HG03378 (cell line): ENCODE measurements at regions not wholly inside any gene's neighbourhood (a gene's known extent, or its start where the extent isn't known, plus 50 kb on each side); places are given as distances from the start of the nearest gene placed in this dataset.
"Not testable (repeated sequence)": the region's sequence is repeated elsewhere in the genome, so short reads cannot be mapped to it uniquely, and the experiment has no call there.

ENCODE experiments used
- ATAC-seq: cut with Tn5 transposase; IDR thresholded peaks from one replicate; pipeline ENCODE4 v1.9.1; 2021; ENCODE audit warnings: mild to moderate bottlenecking, moderate library complexity; ENCODE audit not compliant: unreplicated experiment

DNA sequence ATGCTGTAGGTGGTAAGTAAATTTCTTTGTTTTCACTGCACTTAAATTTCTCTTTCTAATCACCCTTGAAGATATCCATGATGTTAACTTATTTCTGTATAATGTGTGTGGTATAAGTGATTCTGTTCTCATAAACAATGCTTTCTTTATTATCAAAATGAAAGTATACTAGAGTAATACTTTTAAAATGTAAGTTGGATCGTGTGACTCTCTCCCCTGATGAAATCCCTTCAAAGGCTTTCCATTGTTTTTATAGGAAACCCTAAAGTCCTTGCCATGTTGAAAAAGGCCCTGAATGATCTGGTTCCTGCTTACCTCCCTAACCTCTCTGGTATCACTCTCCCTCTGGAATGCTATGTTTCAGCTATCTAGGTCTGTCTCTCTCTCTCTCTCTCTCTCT lies 191.1 kb upstream of the LHX8 start:
- no peak for ATAC-seq

- no peak for ATAC-seq
These were observed 187.8 kb upstream of the LHX8 start for GRCh38 chr1:74946388-74946787.

DNA sequence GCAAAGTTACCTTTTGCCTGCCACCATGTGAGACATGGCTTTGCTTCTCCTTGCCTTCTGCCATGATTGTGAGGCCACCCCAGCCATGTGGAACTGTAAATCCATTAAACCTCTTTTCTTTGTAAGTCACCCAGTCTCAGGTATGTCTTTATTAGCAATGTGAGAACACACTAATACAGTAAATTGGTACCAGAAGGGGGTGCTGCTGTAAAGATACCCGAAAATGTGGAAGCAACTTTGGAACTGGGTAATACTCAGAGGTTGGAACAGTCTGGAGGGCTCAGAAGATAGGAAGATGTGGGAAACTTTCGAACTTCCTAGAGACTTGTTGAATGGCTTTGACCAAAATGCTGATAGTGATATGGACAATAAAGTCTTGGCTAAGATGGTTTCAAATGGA lies 184.8 kb upstream of the LHX8 start:
- not testable (repeated sequence) for ATAC-seq

- ATAC-seq = not testable (repeated sequence)
These were observed 182.2 kb upstream of the LHX8 start for GRCh38 chr1:74951981-74952380.

- ATAC-seq = no peak
These were observed 181.4 kb upstream of the LHX8 start for GRCh38 chr1:74952786-74953185.

DNA sequence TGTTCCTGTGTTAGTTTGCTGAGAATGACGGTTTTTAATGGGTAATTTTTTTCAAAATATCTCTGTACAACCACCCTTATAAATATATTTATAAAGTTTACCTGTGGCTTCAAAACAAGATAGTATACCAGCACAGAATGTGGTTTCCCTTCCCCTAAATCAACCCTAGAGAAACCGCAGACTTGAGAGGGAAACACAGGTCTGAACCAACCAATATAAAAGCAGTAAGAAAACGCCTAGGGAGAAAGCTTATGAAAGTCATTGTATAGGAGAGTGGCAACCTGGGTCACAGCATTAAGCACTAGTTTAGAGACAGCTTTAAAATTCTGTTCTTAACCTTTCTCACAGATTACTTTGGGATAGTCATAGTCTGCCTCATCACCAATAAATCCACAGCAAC lies 180.6 kb upstream of the LHX8 start:
- no peak for ATAC-seq

- no peak for ATAC-seq
These were observed 171.1 kb upstream of the LHX8 start for GRCh38 chr1:74963120-74963519.

DNA sequence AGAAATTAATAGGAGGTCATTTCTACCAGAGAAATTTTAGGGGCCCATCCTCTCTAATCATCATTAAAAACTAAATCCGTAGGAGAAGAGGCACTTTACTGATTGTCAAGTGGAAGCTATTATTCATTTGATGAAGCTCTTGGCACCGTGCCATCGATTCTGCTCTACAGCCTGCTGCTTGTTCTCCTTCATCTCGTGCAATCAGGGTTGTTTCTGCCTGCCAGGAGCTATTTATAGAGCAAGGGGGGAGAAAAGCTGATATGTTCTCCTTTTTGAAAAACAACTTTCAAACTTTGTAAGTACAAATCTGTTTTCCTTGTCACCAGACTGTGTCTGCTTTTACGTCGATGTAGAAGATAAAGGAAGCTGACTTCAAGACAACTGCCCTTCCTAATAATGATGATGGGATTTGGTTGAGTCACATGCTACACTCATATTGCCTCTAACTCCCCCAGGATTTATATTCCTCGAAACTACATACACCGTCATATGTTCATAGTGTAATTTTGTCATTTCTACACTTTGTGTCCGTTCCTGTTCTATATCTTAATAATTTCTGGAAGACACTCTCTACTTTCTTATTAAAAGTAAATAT lies 169.6 kb upstream of the LHX8 start:
- ATAC-seq = no peak

- no peak for ATAC-seq
These were observed 164.5 kb upstream of the LHX8 start for GRCh38 chr1:74969566-74970135.

- ATAC-seq = no peak
These were observed 162.2 kb upstream of the LHX8 start for GRCh38 chr1:74971982-74972381.

GRCh38 chr1:74976491-74976890 lies 157.7 kb upstream of the LHX8 start:
- ATAC-seq = no peak

- ATAC-seq = not testable (repeated sequence)
These were observed 141.7 kb upstream of the LHX8 start for GRCh38 chr1:74992448-74992847.

DNA sequence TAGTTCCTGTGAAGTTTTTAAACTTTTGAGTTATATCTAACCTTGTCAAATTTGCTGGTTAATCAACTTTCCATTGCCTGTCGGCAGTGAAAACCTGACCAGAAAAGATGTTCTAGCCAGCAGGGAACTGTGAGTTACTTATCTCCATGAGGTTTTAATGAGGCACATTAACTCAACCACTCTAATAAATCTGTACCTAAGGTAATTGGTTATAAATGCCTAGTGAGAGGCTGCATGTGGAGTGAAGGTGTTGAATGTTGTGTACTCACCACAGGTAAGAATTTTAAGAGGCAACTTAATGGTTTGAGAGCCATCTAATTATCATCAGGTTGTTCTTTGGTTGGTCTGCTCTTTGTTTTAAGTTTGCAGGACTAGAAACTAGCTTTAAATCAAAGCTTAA lies 138.4 kb upstream of the LHX8 start:
- ATAC-seq = no peak

DNA sequence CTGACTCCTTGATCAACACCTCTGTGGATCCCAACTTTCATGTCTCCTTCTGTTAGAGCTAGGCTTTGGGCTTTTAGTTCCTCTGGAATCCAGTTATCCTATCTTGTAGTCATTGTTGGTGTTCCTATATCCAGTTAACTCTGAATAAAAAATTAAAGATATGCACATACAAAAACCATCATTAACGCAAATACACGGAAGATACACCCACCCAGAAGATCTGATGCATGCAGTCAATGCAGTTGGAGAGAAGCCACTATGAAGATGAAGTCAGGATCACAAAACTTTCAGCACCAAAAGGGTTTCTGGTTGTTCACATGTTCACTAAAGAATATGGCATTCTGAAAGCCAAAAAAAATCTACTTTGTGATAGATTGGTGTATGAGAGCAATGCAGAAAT lies 123.6 kb upstream of the LHX8 start:
- ATAC-seq = no peak

- ATAC-seq = no peak
These were observed 119.9 kb upstream of the LHX8 start for GRCh38 chr1:75014250-75014649.

- ATAC-seq = no peak
These were observed 111.2 kb upstream of the LHX8 start for GRCh38 chr1:75023005-75023404.

DNA sequence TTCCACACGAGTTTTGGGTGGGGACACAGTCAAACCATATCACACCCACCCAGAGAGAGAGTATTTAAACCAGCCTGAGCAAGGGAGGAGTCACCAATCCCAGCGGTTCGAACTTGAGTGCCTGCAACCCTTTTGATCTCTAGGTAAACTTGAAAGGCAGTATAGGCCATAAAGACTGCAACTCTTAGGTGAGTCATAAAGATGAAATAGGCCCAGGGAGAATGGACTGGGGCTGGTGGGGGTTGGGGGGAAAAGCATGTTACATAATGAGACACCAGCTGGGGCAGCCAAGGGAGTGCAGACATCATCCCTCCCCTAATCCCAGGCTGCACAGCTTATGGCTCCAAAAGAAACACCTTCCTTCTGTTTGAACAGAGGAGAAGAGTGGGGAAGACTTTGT lies 99.8 kb upstream of the LHX8 start:
- no peak for ATAC-seq

GRCh38 chr1:75035536-75035935 lies 98.7 kb upstream of the LHX8 start:
- no peak for ATAC-seq

GRCh38 chr1:75053207-75053606 lies 81.0 kb upstream of the LHX8 start:
- no peak for ATAC-seq

DNA sequence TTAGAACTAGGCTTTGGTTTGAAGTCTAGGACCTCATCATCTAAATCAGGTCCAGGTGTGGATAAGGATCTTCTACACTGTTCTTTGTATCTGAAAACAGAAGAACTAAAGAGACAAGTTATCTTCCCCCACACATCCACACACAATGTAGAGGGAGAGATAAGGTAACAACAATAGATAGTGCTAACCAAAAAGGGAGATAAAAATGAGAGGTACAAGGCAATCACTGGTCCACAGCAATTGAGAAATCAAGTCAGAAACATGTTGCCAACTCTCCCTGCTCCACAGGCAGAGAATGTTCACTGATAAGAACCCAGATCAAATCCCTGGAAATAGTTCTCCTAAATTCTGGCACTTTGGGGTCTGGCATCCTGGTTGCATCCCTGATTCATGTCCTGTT lies 75.8 kb upstream of the LHX8 start:
- ATAC-seq = no peak

DNA sequence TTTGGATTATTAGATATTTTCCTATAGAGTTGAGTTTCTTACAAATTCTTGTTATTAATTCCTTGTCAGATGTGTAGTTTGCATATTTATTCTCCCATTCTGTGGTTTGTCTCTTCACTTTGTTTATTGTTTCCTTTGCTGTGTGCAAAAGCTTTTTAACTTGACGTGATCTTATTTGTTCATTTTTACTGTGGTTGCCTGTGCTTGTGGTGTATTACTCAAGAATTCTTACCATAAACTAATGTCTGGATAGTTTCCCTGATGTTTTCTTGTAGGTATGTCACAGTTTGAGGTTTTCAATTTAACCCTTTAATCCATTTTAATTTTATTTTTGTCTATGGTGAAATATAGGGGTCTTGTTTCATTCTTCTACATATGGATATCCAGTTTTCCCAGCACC lies 72.1 kb upstream of the LHX8 start:
- ATAC-seq = no peak

DNA sequence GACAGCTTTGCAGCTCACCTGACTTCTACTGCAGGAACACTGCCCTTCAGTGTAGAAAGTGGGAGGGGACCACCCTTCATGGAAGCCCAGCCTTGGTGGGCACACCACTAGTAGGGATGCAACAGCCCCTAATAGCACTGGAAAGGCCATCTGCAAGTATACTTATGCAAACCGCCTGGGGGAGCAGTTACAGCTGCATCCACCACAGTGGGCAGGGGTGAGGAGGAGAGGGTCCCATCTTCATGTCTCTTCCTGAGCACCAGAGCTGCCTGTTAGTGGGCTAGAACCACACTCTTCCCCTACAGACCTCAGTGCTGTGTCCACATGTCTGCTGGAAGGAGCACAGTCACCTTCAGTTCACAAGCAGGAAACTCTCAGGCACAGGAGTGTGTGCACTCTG lies 66.2 kb upstream of the LHX8 start:
- ATAC-seq = no peak

GRCh38 chr1:75074831-75075395 lies 59.3 kb upstream of the LHX8 start:
- ATAC-seq = no peak
